ENCODE measurements at regions not wholly inside any gene's neighbourhood (a gene's known extent, or its start where the extent isn't known, plus 50 kb on each side); places are given as distances from the start of the nearest gene placed in this dataset.

DNA sequence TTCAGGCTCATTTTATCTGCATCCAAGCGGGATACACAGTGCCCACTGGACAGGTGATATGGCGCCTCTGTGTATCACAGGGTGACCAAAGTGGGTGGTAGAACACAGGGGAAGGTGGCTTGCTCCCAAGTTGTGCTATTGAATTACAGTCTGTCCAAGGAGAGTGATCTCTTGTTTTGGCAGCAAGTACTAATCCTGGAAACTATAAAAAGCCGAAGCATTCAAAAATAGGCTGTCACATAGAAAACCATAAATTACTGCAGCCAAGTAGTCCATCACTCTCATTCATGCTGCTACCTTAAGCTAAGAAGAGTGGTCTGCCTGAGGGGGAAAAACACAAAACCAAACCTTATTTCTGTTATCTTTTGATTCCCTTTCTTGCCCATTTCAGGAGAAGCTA, 237.1 kb upstream of the POU3F3 start:
- TF ChIP-seq ZNF274 (IDR thresholded peaks at IDR 0.05; ENCODE audit: low read depth, low read length), result no peak
- no peak for TF ChIP-seq YY1 (IDR thresholded peaks at IDR 0.05; ENCODE audit: insufficient read depth, insufficient read length)
- TF ChIP-seq SUZ12 (IDR thresholded peaks at IDR 0.05; ENCODE audit: extremely low read depth, insufficient read depth, insufficient read length), result no peak
- Histone ChIP-seq H3K4me1 (ENCODE audit: insufficient read depth, insufficient read length) (no peaks in the 10 kb centered on the region), H3K9me3 (ENCODE audit: insufficient read depth, low read length) (no peaks in the 10 kb centered on the region)

DNA sequence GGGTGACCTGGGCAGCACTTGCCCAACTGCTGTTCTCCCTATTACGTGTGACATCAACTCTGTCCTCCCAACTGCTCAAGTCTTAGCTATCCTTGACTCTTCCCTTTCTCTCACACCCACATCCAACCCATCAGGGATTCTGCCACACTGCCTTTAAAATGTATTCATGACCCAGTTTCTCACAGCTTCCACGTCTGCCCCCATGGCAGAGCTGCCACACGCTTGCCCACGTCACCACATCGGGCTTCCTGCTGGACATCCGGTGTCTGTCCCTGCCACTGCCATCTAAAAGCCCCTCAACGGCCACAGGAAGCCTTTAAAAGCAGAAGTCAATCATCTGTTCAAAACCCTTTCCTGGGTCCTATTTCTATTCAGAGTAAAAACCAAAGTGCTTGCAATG, 233.1 kb upstream of the POU3F3 start:
- no peak for TF ChIP-seq YY1 (IDR thresholded peaks at IDR 0.05; ENCODE audit: insufficient read depth, insufficient read length)
- no peak for TF ChIP-seq SUZ12 (IDR thresholded peaks at IDR 0.05; ENCODE audit: extremely low read depth, insufficient read depth, insufficient read length)
- TF ChIP-seq ZNF274 (IDR thresholded peaks at IDR 0.05; ENCODE audit: low read depth, low read length), result no peak
- Histone ChIP-seq H3K9ac (ENCODE audit: insufficient read length, low read depth) (no peak overlapping the region), H3K27me3 (ENCODE audit: insufficient read depth, insufficient read length) (no peaks in the 10 kb centered on the region), H3K36me3 (ENCODE audit: insufficient read depth, insufficient read length, low read length) (no peaks in the 10 kb centered on the region), H3K4me1 (ENCODE audit: insufficient read depth, insufficient read length) (no peaks in the 10 kb centered on the region), H3K4me3 (ENCODE audit: insufficient read length, low read depth) (no peak overlapping the region), H3K9me3 (ENCODE audit: insufficient read depth, low read length) (no peaks in the 10 kb centered on the region)
- no peak for DNase-seq (ENCODE audit: low read depth, low spot score)

More for the DNA sequence above, 237.1 kb upstream of the POU3F3 start:
- H3K4me3 ChIP-seq (ENCODE audit: insufficient read length, low read depth), result no peak overlapping the region
- no peak for DNase-seq (ENCODE audit: low read depth, low spot score)
- H3K27me3 ChIP-seq (ENCODE audit: insufficient read depth, insufficient read length), result no peaks in the 10 kb centered on the region
- no peak overlapping the region for H3K9ac ChIP-seq (ENCODE audit: insufficient read length, low read depth)
- no peaks in the 10 kb centered on the region for H3K36me3 ChIP-seq (ENCODE audit: insufficient read depth, insufficient read length, low read length)

DNA sequence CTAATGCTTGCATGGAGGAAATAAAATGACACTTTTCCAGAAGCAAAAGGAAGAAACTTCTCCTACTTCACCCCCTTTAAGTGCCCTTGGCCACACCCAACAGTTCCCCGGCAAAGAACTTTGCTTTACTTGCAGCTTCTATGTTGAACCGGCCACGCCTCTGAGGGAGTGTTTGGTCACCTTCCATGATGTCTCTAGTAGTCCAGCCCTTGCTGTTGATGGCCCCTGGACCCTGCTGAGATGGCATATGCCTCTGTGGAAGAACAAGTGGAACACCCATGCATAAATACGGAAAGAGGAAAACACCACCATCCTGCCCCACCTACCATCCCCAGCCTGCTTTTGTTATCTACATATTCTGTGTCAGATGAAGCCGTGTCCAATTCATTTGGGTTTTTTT, 218.3 kb upstream of the POU3F3 start:
- no peaks in the 10 kb centered on the region for H3K36me3 ChIP-seq (ENCODE audit: insufficient read depth, insufficient read length, low read length)
- no peak overlapping the region for H3K4me3 ChIP-seq (ENCODE audit: insufficient read length, low read depth)
- no peaks in the 10 kb centered on the region for H3K9me3 ChIP-seq (ENCODE audit: insufficient read depth, low read length)
- H3K27me3 ChIP-seq (ENCODE audit: insufficient read depth, insufficient read length), result no peaks in the 10 kb centered on the region
- no peak for DNase-seq (ENCODE audit: low read depth, low spot score)
- H3K9ac ChIP-seq (ENCODE audit: insufficient read length, low read depth), result no peak overlapping the region
- H3K4me1 ChIP-seq (ENCODE audit: insufficient read depth, insufficient read length), result no peaks in the 10 kb centered on the region
- TF ChIP-seq SUZ12 (IDR thresholded peaks at IDR 0.05; ENCODE audit: extremely low read depth, insufficient read depth, insufficient read length), result no peak
- TF ChIP-seq YY1 (IDR thresholded peaks at IDR 0.05; ENCODE audit: insufficient read depth, insufficient read length), result no peak
- no peak for TF ChIP-seq ZNF274 (IDR thresholded peaks at IDR 0.05; ENCODE audit: low read depth, low read length)

DNA sequence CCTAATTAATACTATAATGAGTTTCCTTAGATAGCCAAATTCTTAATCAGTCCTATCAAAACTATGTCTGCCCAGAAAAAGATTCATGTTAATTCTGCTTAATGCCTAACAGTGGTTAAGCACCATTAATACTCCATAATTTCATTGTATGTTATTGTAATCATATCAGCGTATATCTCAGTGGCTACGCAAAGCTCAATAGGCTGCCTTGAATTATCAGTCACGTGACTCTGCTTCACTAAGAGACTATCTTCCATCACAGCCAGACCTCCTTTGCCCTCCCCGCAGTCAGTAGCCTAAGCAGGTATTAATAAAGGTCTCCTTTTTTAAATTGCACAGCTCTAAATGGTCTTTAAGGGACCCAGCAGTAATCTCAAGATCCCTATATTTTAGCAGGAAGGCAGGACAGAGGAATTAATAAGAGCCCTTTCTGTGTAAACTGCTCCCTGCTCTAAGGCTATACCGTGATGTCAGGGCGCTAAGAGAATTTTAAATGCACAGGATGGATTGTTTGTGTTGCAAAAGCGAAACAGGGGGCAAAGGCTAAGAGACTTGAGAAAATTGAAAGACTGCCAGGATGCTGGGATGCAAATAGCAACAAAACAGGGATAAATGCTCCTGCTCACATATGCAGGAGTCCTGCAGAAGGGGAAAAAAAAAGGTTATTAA, 215.6 kb upstream of the POU3F3 start:
- H3K9me3 ChIP-seq (ENCODE audit: insufficient read depth, low read length), result no peaks in the 10 kb centered on the region
- no peaks in the 10 kb centered on the region for H3K4me1 ChIP-seq (ENCODE audit: insufficient read depth, insufficient read length)
- no peaks in the 10 kb centered on the region for H3K27me3 ChIP-seq (ENCODE audit: insufficient read depth, insufficient read length)
- no peak for DNase-seq (ENCODE audit: low read depth, low spot score)
- no peaks in the 10 kb centered on the region for H3K36me3 ChIP-seq (ENCODE audit: insufficient read depth, insufficient read length, low read length)
- H3K9ac ChIP-seq (ENCODE audit: insufficient read length, low read depth), result no peak overlapping the region
- TF ChIP-seq ZNF274 (IDR thresholded peaks at IDR 0.05; ENCODE audit: low read depth, low read length), result no peak
- no peak for TF ChIP-seq YY1 (IDR thresholded peaks at IDR 0.05; ENCODE audit: insufficient read depth, insufficient read length)
- no peak for TF ChIP-seq SUZ12 (IDR thresholded peaks at IDR 0.05; ENCODE audit: extremely low read depth, insufficient read depth, insufficient read length)
- no peak overlapping the region for H3K4me3 ChIP-seq (ENCODE audit: insufficient read length, low read depth)

DNA sequence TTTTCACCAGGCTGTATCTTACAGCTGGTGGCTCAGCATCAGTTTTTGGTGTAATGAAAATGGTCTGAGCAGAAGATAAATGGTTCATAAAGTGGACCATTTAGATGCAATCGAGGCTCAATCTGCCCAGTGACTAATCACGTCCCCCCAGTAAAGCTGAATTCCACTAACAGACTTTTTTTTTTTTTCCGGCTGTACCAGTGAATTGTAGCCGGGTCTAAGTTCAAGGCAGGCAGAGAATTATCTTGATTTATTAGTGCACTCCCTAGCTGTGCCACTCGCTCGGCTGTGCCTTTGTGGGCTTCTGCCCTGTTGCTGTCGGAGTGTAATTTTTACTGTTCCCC, 215.1 kb upstream of the POU3F3 start:
- DNase-seq (ENCODE audit: low read depth, low spot score), result no peak
- no peak for TF ChIP-seq ZNF274 (IDR thresholded peaks at IDR 0.05; ENCODE audit: low read depth, low read length)
- TF ChIP-seq YY1 (IDR thresholded peaks at IDR 0.05; ENCODE audit: insufficient read depth, insufficient read length), result no peak
- no peak for TF ChIP-seq SUZ12 (IDR thresholded peaks at IDR 0.05; ENCODE audit: extremely low read depth, insufficient read depth, insufficient read length)

DNA sequence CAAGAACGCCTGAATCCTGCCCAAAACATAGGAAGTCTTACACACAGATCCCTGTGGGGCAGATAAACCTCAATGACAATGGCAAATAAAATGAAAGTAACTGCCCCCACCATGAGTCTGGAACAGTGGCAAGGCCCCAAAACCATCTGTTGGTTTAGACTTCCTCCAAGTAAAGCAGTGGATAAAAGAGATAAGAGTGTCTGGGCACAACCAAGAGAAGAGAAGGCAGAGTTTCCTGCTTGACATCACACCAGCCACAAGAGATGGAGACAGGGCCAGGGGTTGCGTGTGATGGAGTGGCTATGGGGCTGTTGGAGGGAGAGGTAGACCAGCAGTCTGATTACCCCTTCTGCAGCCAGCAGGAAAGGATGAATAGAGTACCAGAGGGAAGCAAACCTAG, 212.1 kb upstream of the POU3F3 start:
- DNase-seq (ENCODE audit: low read depth, low spot score), result no peak
- H3K9ac ChIP-seq (ENCODE audit: insufficient read length, low read depth), result no peak overlapping the region
- no peaks in the 10 kb centered on the region for H3K36me3 ChIP-seq (ENCODE audit: insufficient read depth, insufficient read length, low read length)
- no peak for TF ChIP-seq ZNF274 (IDR thresholded peaks at IDR 0.05; ENCODE audit: low read depth, low read length)
- no peak for TF ChIP-seq YY1 (IDR thresholded peaks at IDR 0.05; ENCODE audit: insufficient read depth, insufficient read length)
- TF ChIP-seq SUZ12 (IDR thresholded peaks at IDR 0.05; ENCODE audit: extremely low read depth, insufficient read depth, insufficient read length), result no peak
- H3K9me3 ChIP-seq (ENCODE audit: insufficient read depth, low read length), result no peaks in the 10 kb centered on the region
- no peaks in the 10 kb centered on the region for H3K27me3 ChIP-seq (ENCODE audit: insufficient read depth, insufficient read length)
- no peak overlapping the region for H3K4me3 ChIP-seq (ENCODE audit: insufficient read length, low read depth)
- no peaks in the 10 kb centered on the region for H3K4me1 ChIP-seq (ENCODE audit: insufficient read depth, insufficient read length)

More for the DNA sequence above, 215.1 kb upstream of the POU3F3 start:
- H3K4me3 ChIP-seq (ENCODE audit: insufficient read length, low read depth), result no peak overlapping the region
- H3K9ac ChIP-seq (ENCODE audit: insufficient read length, low read depth), result no peak overlapping the region
- no peaks in the 10 kb centered on the region for H3K36me3 ChIP-seq (ENCODE audit: insufficient read depth, insufficient read length, low read length)
- H3K4me1 ChIP-seq (ENCODE audit: insufficient read depth, insufficient read length), result no peaks in the 10 kb centered on the region
- H3K9me3 ChIP-seq (ENCODE audit: insufficient read depth, low read length), result no peaks in the 10 kb centered on the region
- no peaks in the 10 kb centered on the region for H3K27me3 ChIP-seq (ENCODE audit: insufficient read depth, insufficient read length)

DNA sequence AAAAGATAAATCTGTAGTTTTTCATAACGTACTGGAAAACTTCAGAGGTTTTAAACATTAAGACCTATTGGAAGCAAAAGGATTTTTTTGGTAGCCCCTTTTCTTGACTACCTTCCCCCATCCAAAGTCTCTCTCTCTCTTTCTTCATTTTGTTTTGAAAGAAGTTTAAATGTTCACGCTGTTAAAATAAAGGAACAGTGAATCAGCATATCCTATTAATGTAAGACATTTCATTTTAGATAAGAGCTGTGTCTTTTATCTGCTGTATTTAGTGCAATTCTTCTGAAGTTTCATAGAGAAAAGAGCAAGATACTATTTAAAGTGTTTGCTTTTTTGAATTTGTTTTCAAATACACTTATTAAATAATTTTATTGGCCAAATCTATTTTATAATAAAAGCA, 205.5 kb upstream of the POU3F3 start:
- Histone ChIP-seq H3K27me3 (ENCODE audit: insufficient read depth, insufficient read length) (no peaks in the 10 kb centered on the region), H3K9ac (ENCODE audit: insufficient read length, low read depth) (no peak overlapping the region), H3K4me1 (ENCODE audit: insufficient read depth, insufficient read length) (no peaks in the 10 kb centered on the region), H3K9me3 (ENCODE audit: insufficient read depth, low read length) (no peaks in the 10 kb centered on the region), H3K36me3 (ENCODE audit: insufficient read depth, insufficient read length, low read length) (no peaks in the 10 kb centered on the region), H3K4me3 (ENCODE audit: insufficient read length, low read depth) (no peak overlapping the region)
- TF ChIP-seq ZNF274 (IDR thresholded peaks at IDR 0.05; ENCODE audit: low read depth, low read length) (no peak), SUZ12 (IDR thresholded peaks at IDR 0.05; ENCODE audit: extremely low read depth, insufficient read depth, insufficient read length) (no peak), YY1 (IDR thresholded peaks at IDR 0.05; ENCODE audit: insufficient read depth, insufficient read length) (no peak)
- DNase-seq (ENCODE audit: low read depth, low spot score), result no peak
